GM12878 (cell line): ENCODE measurements at regions not wholly inside any gene's neighbourhood (a gene's known extent, or its start where the extent isn't known, plus 50 kb on each side); places are given as distances from the start of the nearest gene placed in this dataset.

Experiments used
- ATAC-seq: fragments of 200-7000 bp; cut with Tn5 transposase; 3 replicates; pipeline ENCODE4 v1.9.1; 2020; ENCODE audit warnings: mild to moderate bottlenecking, moderate library complexity
- BruUV-seq: library from RNA; stranded (reverse); fragments of 400-500 nt; replicated peaks from 2 replicates; lab custom pipeline; 2021; lab: Mats Ljungman, UMichigan
- CTCF ChIA-PET: fragments of 300-600 bp; sonication (Branson Sonifier 250); formaldehyde crosslinking; extraction: SDS; loops from one replicate; lab custom pipeline; 2021; ENCODE audit warnings: inconsistent platforms; lab: Yijun Ruan, JAX
- POLR2A ChIA-PET: fragments of 350-600 bp; formaldehyde crosslinking; extraction: SDS; loops from one replicate; lab custom pipeline; 2021; ENCODE audit warnings: inconsistent platforms; lab: Charles Lee
- RAD21 ChIA-PET: fragments of 300-600 bp; sonication (Branson Sonifier 250); formaldehyde crosslinking; loops from one replicate; lab custom pipeline; 2023; ENCODE audit warnings: antibody characterized with exemption; ENCODE audit not compliant: unreplicated experiment; lab: Charles Lee
- SMC1A ChIA-PET: fragments of 300-600 bp; sonication (Branson Sonifier 250); formaldehyde crosslinking; loops from one replicate; lab custom pipeline; 2023; ENCODE audit not compliant: unreplicated experiment, uncharacterized antibody; lab: Charles Lee
- DNase-seq: peaks from one replicate; pipeline ENCODE4 v3.0.0-alpha.2; 2011; ENCODE audit warnings: low read depth, low spot score
- FAIRE-seq: peaks from 3 replicates; lab custom pipeline; 2011; peaks lifted over from hg19 to GRCh38; lab: Jason Lieb, UNC
- H2AFZ ChIP-seq: 2 replicates; pipeline ENCODE4 v1.6.0; 2011; ENCODE audit warnings: low read depth, low read length, control low read depth; ENCODE audit not compliant: control insufficient read depth
- H3K27ac ChIP-seq: 2 replicates; pipeline ENCODE4 v1.5.1; 2011; ENCODE audit warnings: control low read depth; ENCODE audit not compliant: control insufficient read depth, insufficient read depth
- H3K27me3 ChIP-seq, 2 experiments: replicated peaks in 1 of 2; 2 replicates each; pipeline versions ENCODE4 v1.6.0 to v1.6.1; 2011; ENCODE audit warnings: low read length in 1 of 2; ENCODE audit not compliant: control insufficient read depth in 2 of 2, insufficient read depth in 2 of 2
- H3K36me3 ChIP-seq, 2 experiments: 2 replicates each; pipeline ENCODE4 v1.5.1; 2011; ENCODE audit warnings: low read length in 1 of 2; ENCODE audit not compliant: control insufficient read depth in 2 of 2, insufficient read depth in 2 of 2
- H3K4me1 ChIP-seq: 2 replicates; pipeline ENCODE4 v1.6.1; 2011; ENCODE audit warnings: mild to moderate bottlenecking, low read length, moderate library complexity, mixed read lengths; ENCODE audit not compliant: control insufficient read depth, insufficient read depth
- H3K4me2 ChIP-seq: 2 replicates; pipeline ENCODE4 v1.6.0; 2011; ENCODE audit warnings: control low read depth; ENCODE audit not compliant: control insufficient read depth, insufficient read depth
- H3K4me3 ChIP-seq: fragments of 200-600 bp; sonication (generic); 2 replicates; pipeline ENCODE4 v1.5.1; 2016
- H3K79me2 ChIP-seq: 2 replicates; pipeline ENCODE4 v1.6.0; 2011; ENCODE audit warnings: low read length; ENCODE audit not compliant: control insufficient read depth, insufficient read depth
- H3K9ac ChIP-seq: 2 replicates; pipeline ENCODE4 v1.8.0; 2011; ENCODE audit warnings: low read length, control low read depth, mixed read lengths; ENCODE audit not compliant: control insufficient read depth, insufficient read depth
- H3K9me3 ChIP-seq: replicated peaks from 3 replicates; pipeline ENCODE4 v1.5.1; 2011; ENCODE audit warnings: mild to moderate bottlenecking, low read length; ENCODE audit not compliant: control insufficient read depth, insufficient read depth
- H4K20me1 ChIP-seq: 2 replicates; pipeline ENCODE4 v1.6.0; 2011; ENCODE audit not compliant: control insufficient read depth, insufficient read depth
- CHD2 ChIP-seq: IDR thresholded peaks from 2 replicates; pipeline ENCODE4 v1.6.1; 2011; ENCODE audit warnings: low read depth, low read length, improper control_type of control experiment, borderline replicate concordance
- GATAD2B ChIP-seq: fragments of 450-650 bp; conservative IDR thresholded peaks from 2 replicates; pipeline ENCODE4 v1.6.1; 2017; ENCODE audit warnings: low read depth, mild to moderate bottlenecking, moderate library complexity
- HSF1 ChIP-seq: fragments of 150-350 bp; IDR thresholded peaks from 2 replicates; pipeline ENCODE4 v1.6.1; 2014; ENCODE audit warnings: mild to moderate bottlenecking, low read depth, low read length
- IRF3 ChIP-seq: fragments of 450-650 bp; IDR thresholded peaks from 2 replicates; pipeline ENCODE4 v1.6.1; 2014; ENCODE audit warnings: mild to moderate bottlenecking
- KDM1A ChIP-seq: fragments of 200-600 bp; sonication (generic); IDR thresholded peaks from 2 replicates; pipeline ENCODE4 v1.6.1; 2016; ENCODE audit warnings: borderline replicate concordance
- KLF5 ChIP-seq: fragments of 450-650 bp; IDR thresholded peaks from 2 replicates; pipeline ENCODE4 v1.6.1; 2014; ENCODE audit warnings: mild to moderate bottlenecking; ENCODE audit not compliant: partially characterized antibody
- MEF2B ChIP-seq: fragments of 450-650 bp; IDR thresholded peaks from 2 replicates; pipeline ENCODE4 v1.6.1; 2018; ENCODE audit warnings: mild to moderate bottlenecking, moderate library complexity; ENCODE audit not compliant: partially characterized antibody, poor library complexity, severe bottlenecking
- MTA2 ChIP-seq: fragments of 450-650 bp; IDR thresholded peaks from 2 replicates; pipeline ENCODE4 v1.6.1; 2016; ENCODE audit warnings: low read depth, mild to moderate bottlenecking, moderate library complexity
- NFXL1 ChIP-seq: fragments of 450-650 bp; IDR thresholded peaks from 2 replicates; pipeline ENCODE4 v1.6.1; 2017; ENCODE audit warnings: antibody characterized with exemption, mild to moderate bottlenecking, borderline replicate concordance
- NKRF ChIP-seq: fragments of 450-650 bp; conservative IDR thresholded peaks from 2 replicates; pipeline ENCODE4 v1.6.1; 2017; ENCODE audit warnings: mild to moderate bottlenecking, moderate library complexity
- NR2C1 ChIP-seq: fragments of 450-650 bp; IDR thresholded peaks from 2 replicates; pipeline ENCODE4 v1.6.1; 2017; ENCODE audit warnings: antibody characterized with exemption, mild to moderate bottlenecking, moderate library complexity
- NR2F1 ChIP-seq: fragments of 450-650 bp; conservative IDR thresholded peaks from 2 replicates; pipeline ENCODE4 v1.6.1; 2017; ENCODE audit warnings: mild to moderate bottlenecking
- PBX3 ChIP-seq: IDR thresholded peaks from 2 replicates; pipeline ENCODE4 v1.6.1; 2011; ENCODE audit warnings: mild to moderate bottlenecking, low read depth, low read length, moderate library complexity; ENCODE audit not compliant: insufficient replicate concordance
- PML ChIP-seq: IDR thresholded peaks from 2 replicates; pipeline ENCODE4 v1.6.1; 2012; ENCODE audit warnings: low read length, inconsistent platforms
- POLR2A ChIP-seq: IDR thresholded peaks from 2 replicates; pipeline ENCODE4 v1.6.1; 2011; ENCODE audit warnings: low read depth, mild to moderate bottlenecking, low read length
- POU2F2 ChIP-seq: IDR thresholded peaks from 3 replicates; pipeline ENCODE4 v1.6.1; 2011; ENCODE audit warnings: low read depth, mild to moderate bottlenecking, low read length, borderline replicate concordance
- RAD51 ChIP-seq: fragments of 450-650 bp; IDR thresholded peaks from 2 replicates; pipeline ENCODE4 v1.6.1; 2016; ENCODE audit warnings: moderate library complexity, mild to moderate bottlenecking, inconsistent platforms
- RBBP5 ChIP-seq: fragments of 200-600 bp; sonication (generic); conservative IDR thresholded peaks from 2 replicates; pipeline ENCODE4 v1.6.1; 2016
- SIN3A ChIP-seq: IDR thresholded peaks from 2 replicates; pipeline ENCODE4 v1.6.1; 2012; ENCODE audit warnings: low read depth, low read length, improper control_type of control experiment
- YBX1 ChIP-seq: fragments of 450-650 bp; IDR thresholded peaks from 2 replicates; pipeline ENCODE4 v1.6.1; 2016; ENCODE audit warnings: antibody characterized with exemption
- in situ Hi-C: fragments of 300-500 bp; cut with MboI; formaldehyde crosslinking; loops from 9 replicates; pipeline ENCODE4 v1.14.3; 2018; ENCODE audit warnings: mixed read lengths
- intact Hi-C: fragments of 100-400 bp; cut with micrococcal nuclease; formaldehyde crosslinking; loops from one replicate; pipeline ENCODE4 v1.14.2; 2022; ENCODE audit not compliant: unreplicated experiment

GRCh38 chr3:118772547-118773011 lies 262.1 kb downstream of the IGSF11 start:
- H3K9me3 ChIP-seq: peaks cover 2% of the 10 kb centered on the region; the same call in 2 of the 3 replicates
- ChIA-PET SMC1A (interaction anchor here (0.6 to 19.3 kb wide), 8 partner anchors 9 to 557 kb away, joined by 3 to 394 read pairs (median 4); no protein-coding TSS in a partner anchor), RAD21 (interaction anchor here (1.0 to 2.7 kb wide), 5 partner anchors 9 to 46 kb away, joined by 3 to 19 read pairs (median 4); no protein-coding TSS in a partner anchor), CTCF (interaction anchor here (1.1 to 2.0 kb wide), 3 partner anchors 10 to 44 kb away, joined by 3 to 9 read pairs (median 5); no protein-coding TSS in a partner anchor), POLR2A (interaction anchor here (0.9 to 1.9 kb wide), 2 partner anchors 10 to 61 kb away, joined by 3 to 9 read pairs; no protein-coding TSS in a partner anchor)
- H3K27me3 ChIP-seq: no peaks in the 10 kb centered on the region
- peaks cover 4% of the 10 kb centered on the region for H3K4me1 ChIP-seq
- no peak overlapping the region for H3K4me3 ChIP-seq
- no peak overlapping the region for H2AFZ ChIP-seq
- no peak overlapping the region for H3K9ac ChIP-seq
- FAIRE-seq (peak; percentile 68), DNase-seq (peak; percentile 64), ATAC-seq (peak; percentile 96)
- no TSS peak for BruUV-seq
- intact Hi-C loops (loop anchor here (5.0 kb wide), 1 partner anchor 35 kb away; no protein-coding TSS in a partner anchor), in situ Hi-C loops (no loop called here)
- no peaks in the 10 kb centered on the region for H3K79me2 ChIP-seq
- H3K27ac ChIP-seq: peak overlapping the region; percentile 34; the same call in 1 of the 2 replicates
- H3K36me3 ChIP-seq: peaks cover 0 to 3% of the 10 kb centered on the region in 2 experiments; a peak in 1 of 4 replicates
- H3K4me2 ChIP-seq: peak overlapping the region; percentile 15
- no peaks in the 10 kb centered on the region for H4K20me1 ChIP-seq
- TF ChIP-seq MEF2B (no peak), GATAD2B (peak; percentile 65; the same call in 1 of the 2 replicates), POU2F2 (0 out of 3 replicates have a peak, but pooled peaks have one; percentile 19), NR2C1 (no peak), KLF5 (no peak), NKRF (no peak), NR2F1 (no peak), IRF3 (no peak), YBX1 (no peak), RAD51 (no peak), PBX3 (no peak), POLR2A (no peak), SIN3A (no peak), HSF1 (no peak), PML (peak; percentile 27; the same call in 1 of the 2 replicates), RBBP5 (no peak), KDM1A (no peak), MTA2 (peak; percentile 79), NFXL1 (no peak), CHD2 (no peak)
